ENCODE measurements at regions not wholly inside any gene's neighbourhood (a gene's known extent, or its start where the extent isn't known, plus 50 kb on each side); places are given as distances from the start of the nearest gene placed in this dataset.

- ChIA-PET RAD21 (ENCODE audit: unreplicated experiment) (no interaction called here), POLR2A (no interaction called here)
Observed at GRCh38 chr5:3451961-3452360, 143.7 kb upstream of the IRX1 start.

More at GRCh38 chr5:3451961-3452360, 143.7 kb upstream of the IRX1 start:
- no peak overlapping the region for H3K27ac ChIP-seq (ENCODE audit: control insufficient read depth, insufficient read depth)
- ATAC-seq, result no peak
- H3K27me3 ChIP-seq (replicated peaks in 1 of 2; ENCODE audit: control insufficient read depth in 2 of 2, insufficient read depth in 2 of 2, low read length in 1 of 2), result no peaks in the 10 kb centered on the region
- no peak overlapping the region for H3K9ac ChIP-seq (ENCODE audit: control insufficient read depth, insufficient read depth, low read length)
- CTCF ChIA-PET, result no interaction called here
- H3K9me3 ChIP-seq (replicated peaks; ENCODE audit: control insufficient read depth, insufficient read depth, low read length), result no peaks in the 10 kb centered on the region; the same call in 2 of the 3 replicates
- no peak overlapping the region for H3K4me2 ChIP-seq (ENCODE audit: control insufficient read depth, insufficient read depth)
- no peaks in the 10 kb centered on the region for H3K36me3 ChIP-seq (ENCODE audit: control insufficient read depth in 2 of 2, insufficient read depth in 2 of 2, low read length in 1 of 2)
- DNase-seq (ENCODE audit: low read depth, low spot score), result no peak
- no peak for TF ChIP-seq EED (IDR thresholded peaks at IDR 0.05; ENCODE audit: low read depth)
- TF ChIP-seq ESRRA (IDR thresholded peaks at IDR 0.05; ENCODE audit: low read length), result no peak
- no peak for TF ChIP-seq CBFB (IDR thresholded peaks at IDR 0.05; ENCODE audit: low read depth)
- no peak for TF ChIP-seq NR2F1 (conservative IDR thresholded peaks at IDR 0.05)
- TF ChIP-seq HCFC1 (IDR thresholded peaks at IDR 0.05; ENCODE audit: low read length), result no peak
- TF ChIP-seq DPF2 (IDR thresholded peaks at IDR 0.05), result no peak
- TF ChIP-seq SKIL (IDR thresholded peaks at IDR 0.05; ENCODE audit: low read depth, poor library complexity, severe bottlenecking), result no peak
- TF ChIP-seq ZBED1 (IDR thresholded peaks at IDR 0.05; ENCODE audit: borderline replicate concordance), result no peak
- no peak for TF ChIP-seq HDAC2 (IDR thresholded peaks at IDR 0.05)
- no peak for TF ChIP-seq SRF (IDR thresholded peaks at IDR 0.05; ENCODE audit: low read depth in 2 of 2, low read length in 2 of 2)
- no peak for TF ChIP-seq MAX (IDR thresholded peaks at IDR 0.05; ENCODE audit: low read depth, low read length)
- TF ChIP-seq RUNX3 (IDR thresholded peaks at IDR 0.05; ENCODE audit: low read length), result no peak
- TF ChIP-seq FOXM1 (IDR thresholded peaks at IDR 0.05; ENCODE audit: low read depth, low read length), result no peak
- no peak for TF ChIP-seq ETV6 (conservative IDR thresholded peaks at IDR 0.05 in 1 of 2, IDR thresholded peaks at IDR 0.05 in 1 of 2; ENCODE audit: borderline replicate concordance in 1 of 2, low read depth in 1 of 2)
- TF ChIP-seq ZBTB4 (CRISPR knock-in tag; IDR thresholded peaks at IDR 0.05), result no peak
- H3K79me2 ChIP-seq (ENCODE audit: control insufficient read depth, insufficient read depth, low read length), result no peaks in the 10 kb centered on the region
- H3K4me1 ChIP-seq (ENCODE audit: control insufficient read depth, insufficient read depth, low read length), result no peaks in the 10 kb centered on the region
- SMC1A ChIA-PET (ENCODE audit: uncharacterized antibody, unreplicated experiment), result no interaction called here
- in situ Hi-C loops (cut with MboI), result no loop called here
- WGBS (ENCODE audit: insufficient coverage, insufficient replicate concordance, low lambda C conversion rate, missing lambda C conversion rate), result 60% methylated on average over 10 of the region's 10 CpGs
- BruUV-seq (replicated peaks), result no TSS peak
- no peak overlapping the region for H3K4me3 ChIP-seq
- no peak overlapping the region for H2AFZ ChIP-seq (ENCODE audit: control insufficient read depth, low read depth, low read length)
- no peaks in the 10 kb centered on the region for H4K20me1 ChIP-seq (ENCODE audit: control insufficient read depth, insufficient read depth)
- intact Hi-C loops (cut with micrococcal nuclease; ENCODE audit: unreplicated experiment), result no loop called here
- no peak for FAIRE-seq
